Right lobe of liver (tissue), 4 donors: ENCODE measurements at regions not wholly inside any gene's neighbourhood (a gene's known extent, or its start where the extent isn't known, plus 50 kb on each side); places are given as distances from the start of the nearest gene placed in this dataset.

Source experiments
- CTCF ChIP-seq, 4 donors: fragments of 200-600 bp in 3 of 4; fragments of 450-650 bp in 1 of 4; IDR thresholded peaks; one replicate each; pipeline versions ENCODE4 v1.5.1 to v1.8.0; 2016 to 2022; ENCODE audit warnings: antibody characterized with exemption in 4 of 4, mild to moderate bottlenecking in 2 of 4
- POLR2A ChIP-seq: fragments of 450-650 bp; IDR thresholded peaks from one replicate; pipeline ENCODE4 v1.6.1; 2017; ENCODE audit warnings: antibody characterized with exemption, mild to moderate bottlenecking
- donor health status: DM: no; HTN: no; CAD: no.
- donor health status: DM: no; HTN: no; CAD: no.
- donor health status: DM: no; HTN: yes; CAD: no.

DNA sequence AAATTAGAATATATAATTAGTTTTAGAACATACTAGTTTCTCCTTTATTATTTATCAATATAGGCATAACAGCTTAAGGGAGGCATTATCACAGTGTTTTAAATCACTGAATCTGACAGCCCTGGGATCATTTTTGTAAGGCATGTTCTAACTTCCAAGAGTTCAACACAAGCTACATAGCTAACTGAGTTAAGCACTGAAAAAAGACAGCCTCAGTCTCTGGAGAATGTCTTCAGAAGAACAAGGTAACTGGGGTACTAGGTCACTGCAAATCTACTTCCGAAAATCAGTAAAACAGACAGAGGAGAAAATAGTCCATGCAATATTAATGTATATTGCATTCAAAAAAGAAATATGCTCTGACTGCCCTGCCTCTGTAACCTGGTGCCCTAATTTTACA is 502.1 kb downstream of the RFC3 start:
- no peak for TF ChIP-seq CTCF (IDR thresholded peaks at IDR 0.05)
- no peak for TF ChIP-seq POLR2A
